Renal cortical epithelial cell (primary cell): ENCODE measurements at regions not wholly inside any gene's neighbourhood (a gene's known extent, or its start where the extent isn't known, plus 50 kb on each side); places are given as distances from the start of the nearest gene placed in this dataset.

Experiments used
- DNase-seq: peaks from one replicate; pipeline ENCODE4 v3.0.0-alpha.2; 2011; ENCODE audit warnings: low read depth

DNA sequence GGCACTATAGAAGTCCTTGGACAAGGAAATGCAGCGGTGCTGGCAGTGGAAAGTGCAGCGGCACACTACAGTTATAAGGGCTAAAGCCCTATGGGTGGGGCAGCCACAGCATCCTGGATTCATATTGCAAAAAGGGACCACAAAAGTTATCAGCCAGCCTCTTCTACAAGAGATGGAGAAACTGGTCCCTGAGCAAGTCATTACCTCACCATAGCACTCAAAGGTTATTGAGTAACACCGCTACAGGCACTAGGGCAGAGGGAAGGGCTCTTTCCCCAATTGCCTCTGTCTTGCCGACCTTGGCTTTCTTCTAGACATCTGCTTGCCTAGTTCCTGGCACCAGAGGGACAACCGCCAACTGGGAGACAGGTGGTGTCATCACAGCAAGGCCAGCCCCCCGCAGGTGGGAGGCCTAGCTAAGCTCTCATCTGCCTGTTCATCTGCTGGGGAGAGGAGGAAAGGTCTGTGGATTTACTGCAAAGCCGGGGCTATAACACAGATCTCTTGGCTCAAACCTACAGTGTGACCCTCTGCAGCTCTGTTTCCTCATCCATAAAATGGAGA lies 600.0 kb downstream of the BCOR start:
- no peak for DNase-seq

DNA sequence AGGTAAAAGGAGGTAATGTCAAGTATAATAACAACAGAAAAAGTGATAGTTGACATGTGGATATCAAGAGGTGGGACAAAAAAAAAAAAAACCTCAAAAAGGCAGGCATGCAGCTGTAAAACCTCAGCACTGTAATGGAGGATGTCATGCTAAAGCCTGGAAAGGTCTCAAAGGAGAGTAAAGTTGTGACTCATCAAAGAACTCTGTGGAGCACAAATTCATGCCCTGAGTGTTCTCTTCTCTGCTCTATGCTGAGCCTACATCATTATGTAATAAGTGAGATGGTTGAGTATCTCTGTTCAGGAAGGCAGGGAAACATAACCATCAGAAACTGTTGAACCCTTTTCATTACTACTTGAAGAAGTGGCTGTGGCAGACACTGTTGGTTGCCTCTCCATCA lies 597.8 kb downstream of the BCOR start:
- DNase-seq = peak; percentile 6

DNA sequence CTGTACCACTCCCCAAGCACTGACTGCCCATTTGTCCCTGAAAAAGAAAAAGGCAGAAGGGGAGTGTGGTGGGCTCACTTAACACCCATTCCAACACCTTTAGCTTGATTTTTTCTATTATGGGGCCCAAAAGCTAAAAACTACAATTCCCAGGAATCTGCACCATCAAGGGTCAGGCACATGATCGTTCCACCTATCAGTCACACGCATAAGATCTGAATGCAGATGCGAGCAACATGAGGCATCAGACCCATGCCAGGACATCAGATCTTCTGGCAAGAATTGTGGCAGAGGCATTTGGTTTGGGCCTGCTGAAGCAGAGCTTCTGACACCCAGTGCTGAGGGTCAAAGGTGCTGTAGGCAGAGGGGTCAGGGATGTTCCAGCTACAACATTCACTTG lies 595.9 kb downstream of the BCOR start:
- DNase-seq = no peak

DNA sequence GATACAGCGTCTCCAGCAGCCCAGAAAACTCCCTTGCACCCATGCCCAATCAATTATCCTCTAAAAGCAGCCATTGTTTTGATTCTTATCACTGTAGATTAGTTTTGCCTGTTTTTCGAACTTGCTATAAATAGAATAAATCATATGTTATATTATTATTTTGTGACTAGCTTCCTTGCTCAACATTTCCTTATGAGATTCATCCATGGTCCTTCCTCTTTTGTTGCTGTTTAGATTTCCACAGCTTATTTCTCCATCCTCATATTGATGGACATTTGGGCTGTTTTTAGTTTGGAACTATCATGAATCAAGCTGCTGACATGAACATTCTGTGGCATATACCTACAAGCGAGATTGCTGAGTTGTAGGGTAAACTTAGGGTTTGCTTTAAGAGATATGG lies 595.3 kb downstream of the BCOR start:
- no peak for DNase-seq

DNA sequence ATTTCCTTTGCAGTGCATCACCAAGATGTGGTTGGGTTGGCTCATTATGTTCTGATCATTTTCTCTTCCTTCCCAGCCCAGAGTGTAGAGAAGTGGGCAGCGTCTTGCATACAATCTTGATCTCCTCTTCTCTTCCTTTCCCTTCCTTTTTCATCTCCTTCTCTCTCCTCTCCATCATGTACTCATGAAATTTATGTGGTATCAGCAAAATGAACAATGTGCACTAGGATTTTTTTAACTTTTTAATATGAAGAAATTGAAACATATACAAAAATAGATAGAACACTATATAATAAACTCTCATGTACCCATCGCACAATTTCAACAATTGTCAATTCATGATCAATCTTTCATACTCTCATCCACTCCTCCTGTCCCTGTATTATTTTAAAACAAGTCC lies 593.5 kb downstream of the BCOR start:
- no peak for DNase-seq

DNA sequence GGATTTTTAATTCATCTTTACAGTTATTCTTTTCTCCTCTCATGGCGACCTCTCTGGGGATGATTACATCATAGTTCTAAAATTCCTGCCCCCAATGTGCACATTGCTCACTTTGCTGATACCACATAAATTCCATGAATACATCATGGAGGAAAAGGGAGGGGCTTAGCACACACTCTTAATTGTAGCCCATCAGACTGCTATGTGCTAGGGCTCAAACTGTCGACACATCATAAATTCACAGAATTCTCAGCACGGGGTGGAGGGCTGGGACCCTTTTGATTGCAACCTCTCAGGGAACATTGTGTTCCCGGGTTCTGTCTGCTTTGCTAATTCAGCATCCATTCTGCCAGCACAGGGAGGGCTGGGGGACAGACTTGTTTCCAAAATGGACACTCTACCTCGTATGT lies 592.9 kb downstream of the BCOR start:
- DNase-seq = no peak

DNA sequence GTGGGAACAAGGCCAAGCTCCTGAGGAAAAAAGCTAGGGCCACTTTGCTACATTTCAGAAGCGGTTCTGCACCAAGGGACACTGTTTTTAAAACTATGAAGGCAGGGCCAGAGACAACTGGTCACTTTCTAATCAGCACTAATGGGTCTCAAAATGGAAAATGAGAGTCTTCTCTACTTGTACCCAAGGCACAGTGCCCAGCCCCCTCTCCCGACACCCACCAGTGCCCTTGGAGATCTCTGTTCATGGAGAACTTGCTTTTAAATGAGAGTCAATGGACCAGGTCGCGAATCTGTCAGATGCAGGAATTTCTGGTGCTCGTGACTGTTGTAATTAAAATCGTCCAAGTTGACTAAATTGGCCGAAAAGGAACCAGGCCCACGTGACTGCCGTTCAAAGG lies 591.6 kb downstream of the BCOR start:
- DNase-seq = no peak

DNA sequence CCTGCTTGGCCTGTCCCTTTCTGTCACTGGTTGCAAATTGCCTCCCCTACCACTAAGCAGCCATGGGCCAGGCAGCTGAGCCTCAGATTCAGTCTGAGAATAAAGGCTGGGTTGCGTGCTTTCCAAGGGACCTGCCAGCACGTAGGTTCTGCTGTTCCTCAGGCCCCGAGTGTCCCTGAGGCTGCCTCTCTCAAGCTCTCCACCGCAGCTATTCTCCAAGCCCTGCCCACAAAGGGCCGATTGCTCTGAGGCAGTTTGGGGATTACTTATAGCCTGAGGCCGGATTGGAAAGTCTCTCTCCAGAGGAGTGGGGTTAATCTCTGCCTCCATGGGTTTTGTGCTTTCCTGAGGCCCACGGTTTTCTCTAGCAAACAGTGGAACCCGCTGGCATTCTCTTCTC lies 590.7 kb downstream of the BCOR start:
- DNase-seq = no peak

DNA sequence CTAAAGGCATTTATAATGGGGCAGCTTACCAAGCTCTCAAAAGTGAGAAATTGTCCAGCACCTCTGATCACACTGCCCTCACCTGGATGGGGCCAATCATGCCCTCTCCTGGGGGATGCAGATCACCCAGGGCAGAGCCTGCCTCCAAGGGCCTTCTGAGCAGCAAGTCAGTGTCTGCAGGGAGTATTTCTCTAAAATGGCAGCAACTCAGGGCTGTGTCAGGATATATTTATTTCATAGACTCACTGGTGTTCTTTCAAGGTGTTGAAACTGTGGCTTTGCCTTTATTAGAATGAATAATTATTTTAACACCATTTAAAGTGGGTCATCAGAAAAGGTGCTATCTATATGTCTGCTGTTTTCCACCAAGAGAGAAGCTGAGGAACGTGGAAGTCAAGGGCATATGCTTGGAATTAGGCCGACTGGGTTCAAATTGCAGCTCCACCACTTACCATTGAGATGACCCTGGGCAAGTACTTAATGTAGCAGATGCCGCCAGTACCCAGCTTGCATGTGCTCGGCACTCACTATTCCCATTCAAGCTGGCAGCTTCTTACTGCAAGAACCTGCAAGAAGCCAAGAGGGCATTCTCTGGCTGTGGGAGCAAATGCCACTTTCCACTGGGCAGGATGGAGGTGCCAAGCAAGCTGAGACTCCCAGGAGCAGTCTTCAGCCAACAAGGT lies 590.0 kb downstream of the BCOR start:
- no peak for DNase-seq

DNA sequence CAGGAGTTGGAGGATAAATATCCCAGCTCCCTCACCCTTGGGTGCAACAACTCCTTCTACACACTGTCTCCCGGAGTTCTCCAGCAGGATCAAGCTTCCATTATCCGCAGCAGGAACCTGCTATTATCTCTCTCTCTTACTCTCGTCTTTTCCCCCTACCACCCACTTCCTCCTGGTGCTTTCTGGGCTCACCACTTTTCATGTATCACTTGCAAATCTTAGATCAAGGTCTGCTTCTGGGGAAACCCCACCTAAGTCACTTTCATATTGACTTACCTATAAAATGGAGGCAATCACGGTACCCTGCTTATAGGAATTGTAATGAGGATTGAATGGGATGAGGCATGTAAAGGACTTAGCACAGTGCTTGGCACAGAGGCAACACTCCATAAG lies 589.5 kb downstream of the BCOR start:
- DNase-seq = no peak

DNA sequence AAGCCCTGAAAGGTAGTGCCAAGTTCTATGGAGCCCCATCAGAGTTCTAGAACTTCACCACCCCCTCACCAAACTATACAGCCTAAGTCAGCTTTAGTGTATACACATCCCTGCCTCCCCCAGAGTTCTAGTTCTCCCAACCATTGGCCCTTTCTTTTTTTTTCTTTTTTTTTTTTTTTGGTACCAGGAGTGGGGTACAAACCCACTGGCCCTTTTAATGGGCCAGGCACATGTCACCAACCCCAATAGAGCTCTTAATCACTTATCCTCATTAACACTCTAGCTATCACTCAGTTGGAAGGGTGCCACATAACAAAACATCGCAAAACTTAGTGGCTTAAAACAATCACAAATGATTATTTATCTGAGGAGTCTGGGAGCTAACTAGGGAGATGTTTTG lies 588.6 kb downstream of the BCOR start:
- DNase-seq = no peak

DNA sequence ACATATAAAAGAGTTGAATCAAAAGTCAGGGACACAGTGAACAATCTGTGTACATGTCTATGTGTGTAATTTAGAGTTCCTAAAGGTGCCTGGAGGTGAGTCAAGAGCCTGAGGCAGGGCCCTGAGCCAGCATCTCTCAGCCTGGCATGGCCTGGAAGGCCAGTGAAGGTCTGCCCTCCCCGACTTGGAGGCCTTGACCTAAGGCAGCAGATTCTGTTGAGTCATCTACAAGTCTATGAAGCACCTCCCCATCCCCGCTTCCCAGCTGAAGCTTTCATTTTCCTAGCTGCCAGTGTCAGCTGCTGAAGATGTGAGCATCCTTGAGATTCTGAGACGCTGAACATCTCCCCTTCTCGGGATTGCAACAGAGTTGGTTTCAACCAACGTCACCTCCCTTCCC lies 583.9 kb downstream of the BCOR start:
- peak; percentile 11 for DNase-seq

DNA sequence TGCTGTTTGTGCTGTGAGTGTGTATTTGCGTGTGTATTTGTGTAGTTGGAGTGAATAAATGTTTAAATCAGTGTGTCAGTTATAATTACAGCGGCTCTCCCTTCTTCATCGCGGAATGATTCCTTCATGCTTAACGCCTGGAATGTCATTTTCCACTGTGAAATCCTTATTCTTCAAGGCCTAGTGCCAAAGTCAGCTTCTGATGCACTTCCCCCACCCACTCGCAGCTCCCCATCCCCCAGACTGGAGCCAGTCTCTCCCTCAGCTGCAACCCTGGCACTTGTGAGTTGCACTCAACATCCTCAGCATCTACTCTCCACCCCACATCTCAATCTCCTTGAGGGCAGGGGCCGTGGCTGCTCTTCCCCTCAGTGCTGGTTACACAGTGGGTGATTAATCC lies 583.0 kb downstream of the BCOR start:
- no peak for DNase-seq

DNA sequence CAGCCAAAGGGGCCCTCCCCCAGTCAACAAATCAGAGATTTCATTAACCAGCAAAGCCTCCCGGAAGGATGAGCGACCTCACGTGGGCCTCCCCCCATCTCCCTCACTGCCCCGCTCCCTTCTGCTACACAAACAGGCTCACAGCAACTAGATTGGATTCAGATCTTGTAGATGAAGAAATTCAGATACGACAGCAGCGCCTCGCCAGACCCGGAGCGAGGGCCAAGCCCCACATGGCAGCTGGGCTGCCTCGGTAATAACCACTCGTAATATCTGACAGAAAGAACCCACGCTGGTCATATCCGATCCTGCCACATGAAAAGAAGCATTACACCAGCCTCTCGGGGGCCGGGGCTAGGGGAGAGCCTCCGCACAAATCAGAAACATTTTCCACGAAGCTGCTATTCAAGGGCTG lies 581.3 kb downstream of the BCOR start:
- DNase-seq = no peak

DNA sequence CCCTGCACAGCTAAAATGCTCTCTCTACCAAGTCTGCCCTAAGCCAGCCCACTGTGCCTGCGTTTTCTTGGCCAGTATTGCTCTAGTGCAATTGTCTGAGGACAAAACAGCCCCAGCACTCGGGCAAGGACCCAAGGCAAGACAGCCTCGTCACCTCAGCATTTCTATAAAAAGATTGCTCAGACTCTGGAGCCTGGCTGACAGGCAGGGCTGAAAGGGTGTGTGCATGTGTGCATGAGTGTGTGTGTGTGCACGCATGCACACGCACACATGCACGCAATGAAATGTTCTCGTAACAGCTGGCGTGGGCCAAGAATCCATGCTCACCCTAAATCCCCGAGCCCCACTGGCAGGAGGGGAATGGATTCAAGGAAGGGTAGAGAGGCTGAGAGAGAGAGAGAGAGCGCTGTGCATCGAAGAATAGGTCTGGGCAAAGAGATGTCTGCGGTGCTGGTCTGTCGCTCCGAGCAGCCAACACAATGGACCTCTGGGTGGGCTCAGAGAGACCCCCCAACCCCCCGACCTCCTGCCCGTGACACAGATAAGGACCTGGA lies 579.2 kb downstream of the BCOR start:
- no peak for DNase-seq

DNA sequence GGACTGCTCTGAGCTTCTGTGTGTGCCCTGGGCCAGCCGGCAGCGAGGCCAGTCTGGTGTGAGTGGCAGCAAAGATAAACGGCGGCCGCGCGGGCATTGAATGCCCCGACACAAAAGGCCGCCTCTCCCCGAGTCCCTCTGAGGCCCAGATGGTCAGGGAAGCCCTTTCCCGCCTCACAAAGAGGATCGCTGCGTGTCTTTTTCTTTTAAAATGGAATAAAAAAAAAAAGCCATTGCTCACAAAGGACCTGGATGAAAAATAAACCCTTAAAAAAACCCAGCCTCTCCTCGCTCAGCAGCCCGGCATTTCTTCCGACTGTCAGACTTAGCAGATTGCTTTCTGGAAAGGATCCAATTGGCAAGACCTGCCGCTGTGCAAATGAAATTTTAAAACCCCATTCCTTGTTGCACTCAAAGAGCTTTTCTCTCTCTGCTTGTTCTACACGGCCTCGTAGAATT lies 578.7 kb downstream of the BCOR start:
- peak; percentile 14 for DNase-seq

DNA sequence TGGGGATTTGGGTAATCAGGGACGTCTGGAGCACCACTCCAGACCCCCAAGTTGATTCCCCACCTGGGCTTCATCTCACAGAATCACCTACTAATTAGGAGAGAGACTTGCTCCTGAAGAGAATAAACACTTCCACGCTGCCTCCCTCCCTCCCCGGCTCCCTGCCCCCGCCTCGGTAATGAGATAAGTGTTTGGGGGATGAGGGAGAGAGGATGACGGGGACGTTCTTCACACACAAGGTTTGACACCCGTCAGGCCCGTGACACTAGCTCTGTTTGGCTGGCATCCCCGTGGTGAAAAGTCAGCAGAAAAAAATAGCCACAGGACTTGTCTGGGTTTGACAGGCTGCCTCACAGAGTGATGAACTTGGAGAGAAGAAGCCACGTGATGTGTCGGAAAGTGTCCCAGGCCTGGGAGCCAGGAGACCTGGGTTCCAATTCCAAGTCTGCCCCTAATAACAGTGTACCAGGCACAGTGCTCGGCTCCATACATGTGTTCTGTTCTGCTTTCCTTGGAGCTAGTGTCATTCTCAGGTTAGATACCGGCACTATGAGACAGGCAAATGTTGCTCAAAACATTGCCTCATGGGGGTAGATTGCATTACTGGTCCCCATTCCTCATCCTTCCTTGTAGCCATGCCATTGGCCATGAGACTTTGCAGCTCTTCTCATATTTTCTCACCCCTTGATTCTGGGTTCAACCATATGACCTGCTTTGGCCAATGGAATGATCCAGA lies 578.0 kb downstream of the BCOR start:
- DNase-seq = no peak

DNA sequence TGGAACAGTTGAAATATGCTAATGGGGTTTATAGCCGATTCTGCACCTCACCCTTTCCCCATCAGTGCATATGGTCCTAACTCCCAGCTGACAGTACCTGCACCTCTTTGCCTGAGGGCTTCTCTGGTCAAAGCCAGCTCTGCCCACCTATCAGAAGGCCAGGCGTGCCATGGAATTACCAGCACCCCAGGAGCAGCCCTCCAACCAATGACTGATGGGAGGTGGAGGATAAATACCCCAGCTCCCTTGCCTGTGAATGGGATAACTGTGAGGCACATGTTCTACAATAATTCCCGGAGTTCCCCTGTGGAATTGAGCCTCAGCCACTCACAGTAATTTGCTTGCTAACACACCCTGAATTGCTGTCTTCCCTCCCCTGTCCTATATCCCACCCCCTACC lies 572.0 kb downstream of the BCOR start:
- no peak for DNase-seq

DNA sequence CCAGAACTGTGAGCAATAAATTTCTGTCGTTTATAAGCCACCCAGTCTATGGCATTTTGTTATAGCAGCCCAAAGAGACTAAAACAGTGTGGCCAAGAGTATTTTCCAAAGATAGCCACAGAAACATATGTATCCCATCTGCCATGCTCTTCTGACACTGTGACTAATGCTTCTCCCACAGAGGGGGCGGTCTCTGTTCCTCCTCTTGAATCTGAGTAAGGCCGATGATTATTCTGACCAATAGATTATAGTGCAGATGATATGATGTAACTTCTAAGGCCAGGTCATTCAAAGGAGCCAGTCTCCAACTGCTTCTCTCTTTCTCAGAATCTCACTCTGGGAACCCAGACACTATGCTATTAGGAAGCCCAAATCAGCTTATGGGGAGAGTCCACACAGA lies 570.7 kb downstream of the BCOR start:
- DNase-seq = no peak

DNA sequence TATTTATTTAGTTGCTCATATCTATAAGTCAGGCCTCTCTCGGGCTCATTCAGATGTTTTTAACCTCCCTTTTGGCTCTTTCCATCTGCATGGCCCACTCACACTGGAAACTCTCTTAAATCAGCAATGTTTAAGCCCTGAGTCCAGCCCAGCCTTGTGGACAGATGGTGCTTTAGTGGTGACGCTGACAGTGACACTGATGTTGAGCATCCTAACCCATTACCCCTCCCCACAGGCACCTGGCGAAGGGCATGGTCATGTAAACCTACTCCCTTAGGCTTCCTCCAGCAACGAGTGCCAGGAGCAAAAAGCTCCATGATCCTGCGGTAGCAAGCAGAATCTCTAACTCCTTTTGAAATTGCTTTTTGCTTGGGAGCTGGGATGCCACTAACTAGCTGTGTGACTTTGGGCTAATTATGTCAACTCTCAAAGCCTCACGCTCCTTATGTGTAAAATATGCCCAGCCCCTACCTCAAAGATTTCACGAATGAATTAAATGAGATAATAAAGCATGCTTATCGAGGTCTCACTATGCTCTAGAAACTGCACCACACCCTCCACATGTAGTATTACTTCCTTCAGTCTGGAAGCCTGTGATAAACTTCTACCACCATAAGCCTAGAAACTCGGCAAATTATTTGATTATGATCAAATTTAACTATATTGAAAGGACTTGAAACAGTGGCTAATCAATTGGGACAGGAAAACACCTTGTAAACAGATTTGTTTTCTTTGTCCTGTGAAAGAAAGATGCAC lies 569.4 kb downstream of the BCOR start:
- DNase-seq = no peak

DNA sequence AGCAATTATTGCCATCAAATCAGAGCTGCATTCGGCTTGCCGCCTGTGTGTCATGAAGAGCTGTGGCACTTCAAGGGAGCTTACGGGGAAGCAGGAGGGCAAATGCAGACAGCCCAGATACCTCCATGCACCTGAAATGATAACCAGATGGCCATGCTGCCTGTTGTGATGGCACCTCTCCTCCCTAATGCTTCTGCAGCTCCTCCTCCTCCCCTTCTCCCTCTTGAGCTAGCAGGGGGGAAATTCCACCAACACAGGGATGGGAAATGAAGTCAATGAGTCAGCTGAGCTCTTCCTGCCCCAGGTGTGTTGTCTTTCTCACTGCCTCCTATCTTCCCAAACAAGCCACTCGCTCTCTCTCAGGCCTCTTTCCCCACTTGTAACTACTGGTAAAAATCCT lies 565.0 kb downstream of the BCOR start:
- no peak for DNase-seq

DNA sequence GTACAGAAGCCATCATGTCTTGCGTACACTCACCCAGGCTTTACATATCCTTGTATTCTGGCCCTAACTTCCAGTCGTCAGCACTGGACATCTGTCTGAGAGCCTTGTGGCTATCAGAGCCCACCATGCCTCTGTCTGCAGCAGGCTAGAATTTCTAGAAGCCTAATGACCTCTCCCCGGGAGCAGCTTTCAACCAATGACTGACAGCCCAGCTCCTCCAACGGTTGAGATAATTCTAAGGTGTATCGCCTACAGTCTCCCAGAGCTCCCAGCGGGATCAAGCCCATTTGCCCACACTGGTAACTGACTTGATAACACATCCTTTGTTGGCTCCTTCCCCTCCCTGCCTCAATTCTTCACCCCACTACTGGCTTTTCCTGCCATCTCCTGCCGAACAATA lies 562.8 kb downstream of the BCOR start:
- DNase-seq = no peak
